NCI-H1105 treated with DMSO at 0.1 percent for 48 hours (cell line): ENCODE measurements at regions not wholly inside any gene's neighbourhood (a gene's known extent, or its start where the extent isn't known, plus 50 kb on each side); places are given as distances from the start of the nearest gene placed in this dataset.

ENCODE experiments used
- DNase-seq: peaks from one replicate; lab custom pipeline; 2025; lab: John Stamatoyannopoulos, UW

DNA sequence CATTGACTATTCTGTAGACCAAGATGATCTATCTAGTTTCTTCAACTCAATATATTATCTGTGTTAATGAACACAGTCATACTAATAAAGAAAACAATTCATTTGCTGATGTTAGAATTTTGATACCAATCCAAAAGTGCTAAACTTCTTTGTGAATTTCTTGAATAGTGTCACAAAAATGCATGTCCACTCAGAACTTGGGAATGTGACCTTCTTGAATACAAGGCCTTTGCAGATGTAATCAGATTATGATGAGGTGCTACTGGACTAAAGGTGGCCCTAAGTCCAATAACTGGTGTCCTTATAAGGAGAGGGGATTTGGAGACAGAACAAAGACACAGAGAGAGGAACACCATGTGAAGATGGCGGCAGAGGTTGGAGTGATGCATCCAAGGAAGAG lies 305.8 kb upstream of the ZP4 start:
- no peak for DNase-seq

DNA sequence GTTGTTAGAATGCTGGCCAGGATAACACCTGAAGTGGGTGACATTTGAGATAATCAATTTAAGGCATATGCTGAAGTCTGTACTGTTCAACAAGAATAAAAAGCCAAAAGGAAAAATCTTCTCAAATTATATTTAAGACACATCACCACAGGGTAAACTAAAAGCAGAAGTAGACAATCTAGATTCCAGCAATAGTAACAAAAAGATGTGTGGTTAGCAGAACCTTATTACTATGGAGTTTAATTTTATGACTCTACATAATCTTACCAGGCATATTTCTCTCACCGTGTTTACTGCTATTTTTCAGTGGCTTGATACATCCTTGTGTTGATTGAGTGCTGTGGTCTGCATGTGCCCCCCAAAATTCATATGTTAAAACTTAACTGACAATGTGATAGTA lies 300.4 kb upstream of the ZP4 start:
- DNase-seq = no peak

DNA sequence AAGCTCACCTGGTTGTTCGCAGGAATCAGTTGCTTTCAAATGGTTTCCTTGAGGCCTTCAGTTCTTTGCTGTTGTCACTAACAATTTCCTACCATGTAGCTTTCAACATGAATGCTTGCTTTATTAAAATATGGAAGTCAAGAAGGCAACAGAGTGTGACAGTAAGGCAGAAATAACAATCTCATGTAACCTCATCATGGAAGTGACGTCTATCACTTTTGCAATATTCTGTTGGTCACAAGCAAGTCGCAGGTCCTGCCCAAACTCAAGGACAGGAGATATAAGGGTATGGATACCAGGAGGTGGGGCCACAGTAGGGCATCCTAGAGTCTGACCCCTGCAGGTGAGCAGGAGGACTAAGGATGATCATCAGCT lies 296.8 kb upstream of the ZP4 start:
- no peak for DNase-seq

DNA sequence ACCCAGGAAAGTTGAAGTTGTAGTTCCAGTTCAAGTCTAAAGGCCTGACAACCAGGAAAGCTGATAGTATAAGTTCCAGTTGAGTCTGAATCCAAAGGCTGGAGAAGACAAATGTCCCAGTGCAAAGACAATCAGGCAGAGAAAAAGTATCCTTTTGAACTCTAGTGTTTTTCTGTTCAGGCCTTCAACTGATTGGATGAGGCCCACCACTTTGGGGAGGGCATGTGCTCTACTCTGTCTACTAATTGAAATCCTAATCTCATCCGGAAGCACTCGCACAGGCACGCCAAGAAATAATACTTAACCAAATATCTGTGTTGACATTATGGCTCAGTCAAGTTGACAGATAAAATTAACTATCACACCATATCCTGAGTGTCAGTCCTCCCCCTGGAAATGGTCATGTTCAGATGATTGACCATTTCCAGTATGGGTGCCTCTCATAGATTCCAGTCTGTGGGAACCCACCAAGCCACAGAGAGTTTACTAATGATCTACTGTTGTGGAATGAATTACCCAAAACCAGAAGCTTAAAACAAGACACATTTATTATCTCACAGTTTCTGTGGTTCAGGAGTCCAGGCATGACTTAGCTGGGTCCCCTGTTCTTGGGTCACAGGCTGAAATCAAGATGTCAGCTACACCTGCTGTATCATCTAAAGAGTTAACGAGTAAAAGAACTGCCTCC lies 296.3 kb upstream of the ZP4 start:
- no peak for DNase-seq

DNA sequence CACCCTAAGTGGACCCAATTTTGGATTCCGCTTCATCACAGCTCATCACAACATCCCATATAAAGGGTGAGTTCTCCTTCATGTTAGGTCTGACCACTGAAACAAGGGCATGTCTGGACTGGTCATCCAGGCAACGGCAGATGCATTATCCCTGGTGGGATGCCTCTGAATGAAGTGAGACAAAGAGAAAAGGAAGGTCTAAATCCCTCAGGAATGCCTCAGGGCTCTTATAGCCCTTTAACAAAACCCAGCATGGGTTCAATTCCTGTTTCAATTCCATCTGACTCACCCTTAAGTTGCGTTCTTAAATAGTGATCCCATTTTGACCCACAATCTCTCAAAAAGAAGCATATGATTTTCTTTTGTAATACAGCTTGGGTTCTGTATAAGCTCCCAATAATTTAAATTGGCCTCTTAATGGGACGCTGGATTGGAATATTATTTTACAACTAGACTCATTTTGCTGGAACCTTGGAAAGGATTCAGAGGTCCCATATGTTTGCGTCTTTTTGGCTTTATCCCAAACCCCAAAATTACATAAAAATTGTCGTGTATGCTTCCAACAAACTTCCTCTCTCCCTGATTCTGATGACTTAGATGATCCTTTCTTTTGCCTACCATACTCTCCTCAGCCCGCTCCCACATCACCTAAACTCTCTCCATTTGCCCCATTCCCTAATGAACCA lies 287.4 kb upstream of the ZP4 start:
- no peak for DNase-seq

DNA sequence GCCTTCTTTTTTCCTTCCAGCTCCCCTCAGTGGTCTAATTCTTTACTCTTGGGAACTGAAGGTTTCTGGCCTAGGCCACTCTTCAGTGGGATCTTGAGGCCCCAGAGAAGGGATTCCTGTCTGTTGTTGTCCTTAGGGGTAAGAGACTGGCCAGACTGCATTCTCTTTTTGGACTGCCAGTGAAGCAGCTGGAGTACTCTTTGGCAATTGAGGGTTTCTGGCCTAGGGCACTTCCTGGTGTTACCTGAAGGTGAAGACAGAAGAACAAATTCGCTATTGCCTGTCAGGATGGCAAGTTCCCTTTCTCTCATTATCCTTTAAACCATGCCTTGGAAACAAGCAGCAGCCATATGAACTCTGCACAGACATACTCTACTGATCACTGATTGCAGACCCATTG lies 286.6 kb upstream of the ZP4 start:
- no peak for DNase-seq

DNA sequence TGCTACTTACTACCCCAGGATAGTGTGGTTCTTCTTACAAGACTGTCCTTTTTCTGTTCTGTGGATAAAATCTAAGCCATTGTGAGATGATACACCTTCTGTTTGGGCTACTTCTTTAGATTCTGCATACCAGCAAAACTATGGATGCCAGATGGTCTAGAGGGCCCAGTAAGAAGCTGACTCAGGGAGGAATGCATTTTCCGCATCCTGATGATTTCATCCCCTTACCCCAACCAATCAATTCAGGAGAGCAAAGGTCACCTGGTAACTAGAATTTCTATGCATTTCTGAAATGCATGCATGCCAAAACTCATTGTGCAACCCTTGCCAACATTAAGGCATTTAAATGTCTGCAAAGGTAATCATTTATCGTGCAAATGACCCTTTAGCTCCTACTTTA lies 285.7 kb upstream of the ZP4 start:
- DNase-seq = no peak

DNA sequence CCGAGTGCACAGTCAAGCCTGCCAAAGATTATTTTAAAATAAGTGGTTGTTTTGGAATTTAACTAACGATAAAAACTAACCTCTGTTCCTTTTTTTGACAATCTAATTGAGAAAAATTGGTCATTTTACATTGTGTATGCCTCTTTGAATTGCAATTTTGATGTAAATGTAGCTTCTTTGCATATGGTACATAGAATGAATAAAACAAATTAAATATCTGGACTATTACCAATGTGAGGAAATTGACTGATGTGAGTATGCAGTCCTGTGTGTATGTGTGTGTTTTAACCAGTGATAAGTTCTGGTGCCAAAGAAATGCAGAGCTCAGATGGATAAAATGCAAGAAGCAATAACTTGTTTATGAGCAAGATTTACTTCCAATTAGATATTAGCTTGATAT lies 281.3 kb upstream of the ZP4 start:
- DNase-seq = no peak

DNA sequence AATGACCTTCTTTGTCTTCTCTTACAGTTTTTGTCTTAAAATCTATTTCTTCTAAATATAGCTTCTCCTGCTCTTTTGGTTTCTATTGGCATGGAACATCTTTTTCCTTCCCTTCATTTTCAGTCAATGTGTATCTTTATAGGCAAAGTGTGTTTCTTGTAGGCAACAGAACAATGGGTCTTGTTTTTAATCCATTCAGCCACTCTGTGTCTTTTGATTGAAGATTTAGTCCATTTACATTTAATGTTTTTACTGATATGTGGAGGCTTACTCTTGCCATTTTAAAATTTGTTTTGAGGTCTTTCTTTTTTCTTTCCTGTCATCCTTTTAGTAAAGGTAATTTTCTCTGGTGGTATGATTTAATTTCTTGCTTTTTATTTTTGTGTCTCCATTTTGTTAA lies 271.2 kb upstream of the ZP4 start:
- DNase-seq = no peak

DNA sequence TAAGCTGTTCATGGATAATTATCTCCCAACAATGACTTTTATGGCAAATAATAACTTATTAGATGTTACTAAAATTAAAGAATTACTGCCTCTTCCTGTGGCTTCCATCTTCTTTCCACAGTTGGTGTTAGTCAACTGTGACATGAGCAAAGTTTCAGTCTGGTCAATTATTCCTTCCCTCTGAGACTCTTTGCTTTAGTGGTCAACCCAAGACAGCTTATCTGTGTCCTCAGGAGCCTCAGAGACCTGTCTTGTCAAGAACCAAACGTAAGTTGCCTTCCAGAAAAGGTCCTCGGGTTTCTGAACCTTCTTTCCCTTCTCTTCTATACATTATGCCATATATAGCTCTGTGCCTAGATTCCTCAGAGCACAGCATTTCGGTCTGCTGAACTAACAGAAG lies 263.2 kb upstream of the ZP4 start:
- no peak for DNase-seq

DNA sequence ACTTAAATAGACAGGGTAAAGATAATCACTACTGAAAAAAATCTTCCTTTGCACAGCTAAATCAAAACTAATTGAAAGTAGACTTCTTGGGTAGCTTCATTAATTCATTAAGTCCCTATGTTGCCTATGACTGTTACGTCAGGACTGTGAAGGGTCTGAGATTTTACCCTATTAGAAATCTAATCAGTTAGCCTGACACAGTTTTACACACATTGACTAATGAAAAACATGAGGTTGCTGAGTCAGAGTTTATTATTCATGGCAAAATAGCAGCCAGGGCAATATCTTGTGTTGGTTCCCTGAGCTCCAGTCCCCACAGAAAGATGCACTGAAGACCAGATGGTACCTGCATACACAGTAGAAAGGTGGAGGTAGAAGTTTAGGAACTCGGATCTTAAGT lies 262.5 kb upstream of the ZP4 start:
- no peak for DNase-seq

DNA sequence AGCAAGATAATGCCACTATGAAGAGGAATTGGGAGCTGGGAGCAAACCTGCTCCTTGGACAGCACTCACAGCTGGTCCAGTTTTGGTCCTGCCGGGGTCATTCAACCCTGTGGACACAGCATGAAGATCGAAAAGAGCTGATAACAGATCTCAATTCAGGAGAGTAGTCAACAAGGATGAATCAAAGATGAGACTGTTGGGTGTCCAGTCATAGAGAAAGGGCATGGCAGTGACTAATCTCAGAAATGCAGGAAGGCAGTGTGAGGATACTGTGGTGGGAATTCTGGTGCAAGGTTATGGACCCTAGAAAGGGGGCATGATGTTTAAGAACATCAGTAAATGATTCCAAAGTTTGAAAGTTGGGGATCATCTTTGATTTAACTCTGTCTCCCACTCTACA lies 261.4 kb upstream of the ZP4 start:
- DNase-seq = no peak

DNA sequence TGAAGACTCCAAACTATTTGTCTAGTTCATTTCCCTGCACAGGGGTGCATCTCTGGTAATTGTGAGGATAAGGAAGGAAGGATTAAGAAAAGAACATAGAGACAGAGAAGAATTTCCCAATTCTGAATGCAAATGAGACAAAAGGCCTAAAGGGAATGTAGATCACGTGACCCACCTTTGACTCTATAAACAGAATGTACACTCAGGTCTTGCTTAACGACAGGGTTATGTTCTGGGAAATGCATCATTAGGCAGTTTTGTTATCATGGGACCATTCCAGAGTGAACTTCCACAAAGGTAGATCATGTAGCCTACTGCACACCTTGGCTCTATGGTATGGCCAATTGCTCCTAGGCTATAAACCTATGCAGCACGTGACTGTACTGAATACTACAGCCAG lies 252.3 kb upstream of the ZP4 start:
- no peak for DNase-seq

DNA sequence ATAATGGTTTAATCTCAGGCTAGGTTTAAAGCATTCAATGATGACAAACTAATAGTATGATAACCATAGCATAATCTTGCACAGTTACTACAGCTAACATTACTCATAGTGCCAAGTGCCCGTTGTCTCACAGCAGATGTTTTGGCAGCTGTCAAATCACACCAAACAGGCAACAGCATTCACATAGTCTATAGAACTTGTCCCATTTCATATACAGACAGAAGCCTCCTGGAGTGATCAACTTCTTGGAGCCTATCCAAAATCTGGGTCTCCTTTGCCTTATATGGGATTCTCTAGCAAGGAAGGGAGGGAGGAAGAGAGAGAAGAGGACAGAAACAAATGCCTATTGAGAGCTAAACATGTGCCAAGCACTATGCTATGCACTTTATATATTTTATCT lies 250.6 kb upstream of the ZP4 start:
- DNase-seq = no peak

DNA sequence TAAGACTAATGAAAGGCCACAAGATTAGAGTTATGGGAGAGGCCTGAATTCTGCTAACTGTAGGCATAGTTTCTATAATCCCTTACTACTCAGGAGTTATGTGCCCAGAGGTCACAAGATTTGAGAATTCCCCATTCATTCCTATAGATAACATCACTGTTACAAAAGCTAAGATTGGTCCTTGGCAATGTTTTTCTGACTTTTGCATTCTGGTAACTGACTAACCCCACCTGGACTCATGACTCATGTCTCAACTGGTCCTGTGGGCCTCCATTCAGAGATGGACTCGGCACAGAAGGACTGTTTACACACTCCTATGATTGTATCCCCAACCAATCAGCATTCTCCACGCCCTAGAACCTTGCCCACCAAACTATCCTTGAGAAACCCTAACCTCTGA lies 249.0 kb upstream of the ZP4 start:
- DNase-seq = no peak

DNA sequence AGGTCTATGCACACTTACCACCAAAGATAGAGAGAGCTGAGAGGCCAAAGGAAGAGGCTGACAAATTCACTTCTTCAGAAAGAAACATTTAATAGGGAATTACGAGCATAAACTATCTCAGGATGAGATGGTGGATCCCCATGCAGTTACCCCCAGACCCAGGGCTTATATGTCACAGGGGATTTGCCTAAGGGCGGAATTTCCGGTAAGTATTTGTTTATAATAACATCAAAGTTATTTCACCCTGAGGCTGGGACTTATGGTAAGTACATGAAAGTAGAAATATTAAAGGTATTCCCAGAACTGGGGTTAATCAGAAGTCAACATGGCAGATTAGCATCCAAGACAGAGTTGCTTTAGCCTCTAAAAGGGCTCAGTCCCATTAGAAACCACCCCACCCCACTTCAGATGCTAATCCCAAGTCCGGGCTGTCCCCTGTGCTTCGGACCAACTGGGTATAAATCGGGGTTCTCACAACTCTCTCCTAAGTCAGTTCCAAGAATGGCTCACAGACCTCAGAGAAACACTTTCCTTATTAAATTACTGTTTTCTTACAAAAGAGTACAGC lies 247.4 kb upstream of the ZP4 start:
- no peak for DNase-seq

DNA sequence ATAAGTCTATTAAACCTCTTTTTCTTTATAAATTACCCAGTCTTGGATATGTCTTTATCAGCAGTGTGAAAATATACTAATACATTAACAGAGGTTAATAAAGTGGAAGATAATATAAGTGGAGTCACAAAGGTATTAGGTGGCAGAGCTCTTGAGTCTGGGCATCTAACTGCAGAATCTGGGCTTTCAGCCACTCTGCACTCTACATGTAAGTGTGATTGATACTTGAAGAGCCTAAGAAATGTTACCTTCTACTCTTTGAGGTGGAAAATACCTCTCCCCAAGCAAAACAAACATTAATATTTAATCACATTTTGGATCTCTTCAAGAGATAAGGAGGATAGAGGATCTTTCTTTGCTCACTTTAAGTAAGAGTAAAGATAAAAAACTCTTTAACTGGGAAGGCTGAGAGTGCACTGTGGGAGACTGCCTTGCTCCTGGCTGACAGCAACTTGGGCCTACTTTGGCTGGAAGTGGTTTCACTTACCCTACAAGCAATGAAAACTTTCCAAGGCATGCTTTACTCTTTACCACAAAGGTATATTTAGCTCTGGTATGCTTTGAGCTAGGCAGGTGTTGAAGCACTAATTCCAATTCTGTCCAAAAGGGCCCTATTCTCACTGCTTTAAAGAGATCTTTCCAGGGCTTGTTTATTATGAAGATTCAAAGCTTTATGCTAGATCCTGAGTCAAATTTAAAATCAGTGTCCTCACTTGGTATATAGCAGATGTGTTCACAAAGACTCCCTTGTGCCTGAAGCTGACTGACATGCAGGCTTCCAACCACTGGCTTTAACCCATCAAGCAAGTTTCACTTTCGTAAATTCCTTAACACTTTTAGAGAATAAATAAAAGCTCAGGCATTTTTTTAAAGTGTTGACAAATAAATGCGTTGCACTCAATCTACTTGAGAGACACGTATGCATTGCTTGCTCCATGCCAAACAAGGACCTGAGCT lies 245.3 kb upstream of the ZP4 start:
- no peak for DNase-seq

DNA sequence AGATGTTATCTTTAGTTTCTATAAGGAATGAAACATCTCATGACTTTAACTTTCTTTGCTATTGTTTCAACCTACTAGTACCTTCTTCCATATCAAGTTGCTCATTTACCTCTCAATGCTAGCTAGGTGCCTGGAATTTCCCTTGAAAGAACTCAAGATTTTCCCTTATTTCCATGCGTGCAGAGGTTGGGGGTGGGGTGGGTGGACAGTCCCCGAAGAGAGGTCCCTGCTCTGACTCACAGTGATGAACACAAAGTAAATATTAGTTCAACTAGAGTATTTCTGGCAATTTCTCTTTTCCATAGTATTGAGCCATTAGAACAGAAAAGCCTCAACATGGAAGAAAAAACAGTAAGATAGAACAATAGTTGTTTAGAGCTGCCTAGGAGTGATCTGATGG lies 239.0 kb upstream of the ZP4 start:
- no peak for DNase-seq

DNA sequence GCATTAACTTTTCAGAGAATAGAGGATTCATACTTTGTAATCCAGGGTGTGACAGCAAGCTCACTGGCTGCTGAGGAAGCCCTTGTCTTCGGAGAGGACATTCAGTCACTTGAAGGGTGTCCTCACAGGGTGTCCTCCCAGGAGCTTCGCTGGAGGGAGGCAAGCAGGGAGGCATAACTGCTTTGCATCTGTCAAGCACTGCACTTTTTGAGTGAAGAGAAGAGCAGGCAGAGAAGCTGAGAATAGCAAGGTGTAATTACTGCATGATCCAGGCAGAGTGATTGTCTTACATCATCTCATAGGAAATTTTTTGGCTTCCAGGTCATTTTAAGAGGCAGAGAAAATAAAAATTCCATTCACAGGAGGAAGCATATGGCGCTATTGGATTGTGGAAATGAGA lies 232.5 kb upstream of the ZP4 start:
- DNase-seq = no peak

DNA sequence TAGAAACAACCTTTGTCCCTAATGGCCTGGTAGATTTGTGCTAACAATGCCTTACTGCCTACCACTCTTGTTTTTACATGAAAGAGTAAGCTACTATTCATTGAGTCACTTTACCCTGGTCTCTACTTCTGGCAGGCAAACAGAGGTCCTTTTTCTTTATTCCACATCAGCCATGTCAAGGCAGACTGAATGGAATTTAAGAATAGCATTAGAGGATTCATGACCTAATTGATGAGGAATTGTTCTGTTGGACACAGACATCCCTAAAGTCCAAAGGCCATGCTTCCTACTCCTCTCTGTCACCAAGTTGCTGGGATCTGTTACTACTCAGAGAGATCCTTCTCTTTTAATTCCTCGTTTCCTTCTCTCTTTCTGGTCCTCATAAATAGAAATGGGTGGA lies 229.1 kb upstream of the ZP4 start:
- DNase-seq = no peak

DNA sequence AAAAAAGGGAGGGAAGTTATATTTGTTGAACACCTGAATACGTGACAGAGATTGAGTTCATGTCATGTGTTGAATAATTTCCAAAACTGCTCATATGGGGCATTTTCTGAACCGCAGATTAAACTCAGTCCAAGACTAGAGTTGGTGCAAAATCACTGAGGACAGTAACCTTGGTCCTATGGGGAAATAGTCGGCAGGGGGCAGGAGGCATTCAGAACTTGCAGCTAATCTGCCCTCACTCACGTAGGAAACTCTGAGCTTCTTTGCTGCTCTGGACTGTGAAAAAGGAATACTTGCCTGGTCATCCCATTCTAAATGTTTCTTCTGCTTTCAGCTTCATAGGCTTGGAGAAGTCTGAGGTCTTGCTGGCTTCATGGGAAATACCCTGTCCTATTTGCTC lies 228.3 kb upstream of the ZP4 start:
- no peak for DNase-seq

DNA sequence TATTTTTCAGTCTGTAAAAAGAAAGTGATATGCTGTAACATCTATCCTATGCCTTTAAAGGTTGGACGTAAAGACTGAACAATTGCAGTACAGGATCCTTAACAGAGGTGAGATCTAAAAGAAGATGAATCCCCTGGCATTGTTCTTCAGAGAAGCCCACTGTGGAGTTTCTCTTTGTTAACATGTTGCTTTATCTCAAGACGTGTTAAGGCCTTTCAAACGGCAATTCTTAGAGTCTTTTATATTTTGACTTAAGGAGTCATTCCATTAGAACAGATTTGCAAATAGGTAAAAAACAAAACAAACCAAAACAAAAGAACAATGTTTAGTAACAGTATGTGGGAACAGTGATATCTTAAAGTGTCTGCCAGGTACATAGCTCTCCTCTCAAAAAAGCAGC lies 225.1 kb upstream of the ZP4 start:
- no peak for DNase-seq
